Caco-2 (cell line): ENCODE measurements at regions not wholly inside any gene's neighbourhood (a gene's known extent, or its start where the extent isn't known, plus 50 kb on each side); places are given as distances from the start of the nearest gene placed in this dataset.

Source experiments
- BruUV-seq: library from RNA; stranded (reverse); fragments of 400-500 nt; replicated peaks from 2 replicates; lab custom pipeline; 2021; lab: Mats Ljungman, UMichigan
- CTCF ChIA-PET: fragments of 300-600 bp; sonication (Branson Sonifier 250); formaldehyde crosslinking; loops from one replicate; lab custom pipeline; 2022; ENCODE audit warnings: antibody characterized with exemption; lab: Charles Lee
- POLR2A ChIA-PET: fragments of 300-600 bp; sonication (Branson Sonifier 250); formaldehyde crosslinking; loops from one replicate; lab custom pipeline; 2022; ENCODE audit warnings: antibody characterized with exemption; lab: Charles Lee
- DNase-seq, 2 experiments: peaks; one replicate each; pipeline versions ENCODE4 v3.0.0 to v3.0.0-alpha.2; 2020 to 2022
- H3K27me3 ChIP-seq: replicated peaks from 2 replicates; pipeline ENCODE4 v1.6.0; 2011; ENCODE audit warnings: low read length; ENCODE audit not compliant: control insufficient read depth, insufficient read depth
- H3K36me3 ChIP-seq: 2 replicates; pipeline ENCODE4 v1.5.1; 2011; ENCODE audit warnings: low read length; ENCODE audit not compliant: control insufficient read depth, insufficient read depth
- H3K4me1 ChIP-seq: fragments of 250-450 bp; sonication (Bioruptor Pico); 2 replicates; pipeline ENCODE4 v1.5.1; 2020; ENCODE audit warnings: mild to moderate bottlenecking
- H3K4me3 ChIP-seq: 2 replicates; pipeline ENCODE4 v1.5.1; 2011; ENCODE audit warnings: low read depth, mild to moderate bottlenecking, control low read depth, low read length
- H3K9me3 ChIP-seq: fragments of 250-450 bp; sonication (Bioruptor Pico); 2 replicates; pipeline ENCODE4 v1.5.1; 2020; ENCODE audit warnings: mild to moderate bottlenecking, moderate library complexity
- H3K27ac Mint-ChIP-seq: one replicate; pipeline ENCODE4 v1.8.0; 2022; ENCODE audit warnings: mixed read lengths; ENCODE audit not compliant: unreplicated experiment
- H3K27me3 Mint-ChIP-seq: one replicate; pipeline ENCODE4 v1.8.0; 2022; ENCODE audit warnings: mixed read lengths; ENCODE audit not compliant: insufficient read depth, unreplicated experiment
- H3K36me3 Mint-ChIP-seq: one replicate; pipeline ENCODE4 v1.8.0; 2022; ENCODE audit warnings: mild to moderate bottlenecking, mixed read lengths; ENCODE audit not compliant: insufficient read depth, unreplicated experiment
- H3K4me1 Mint-ChIP-seq: one replicate; pipeline ENCODE4 v1.8.0; 2022; ENCODE audit warnings: low read depth, mixed read lengths; ENCODE audit not compliant: unreplicated experiment
- H3K4me3 Mint-ChIP-seq: one replicate; pipeline ENCODE4 v1.8.0; 2022; ENCODE audit warnings: mild to moderate bottlenecking, moderate library complexity, mixed read lengths; ENCODE audit not compliant: unreplicated experiment
- H3K9me3 Mint-ChIP-seq: one replicate; pipeline ENCODE4 v1.8.0; 2022; ENCODE audit warnings: mixed read lengths; ENCODE audit not compliant: unreplicated experiment
- intact Hi-C: fragments of 100-400 bp; cut with micrococcal nuclease; formaldehyde crosslinking; loops from one replicate; pipeline ENCODE4 v1.10.0; 2022; ENCODE audit not compliant: unreplicated experiment
- TF ChIP-seq, protein P1 (sequence below), 2 experiments: fragments of 200-600 bp in 1 of 2; IDR thresholded peaks; 1 replicate in 1 of 2; 2 replicates in 1 of 2; pipeline versions ENCODE4 v1.5.1 to v1.8.0; 2011 to 2022; ENCODE audit warnings: antibody characterized with exemption in 1 of 2, control low read depth in 1 of 2, inconsistent platforms in 1 of 2, low read depth in 1 of 2, low read length in 1 of 2, mild to moderate bottlenecking in 1 of 2, moderate library complexity in 1 of 2; ENCODE audit not compliant: insufficient read depth in 1 of 2, severe bottlenecking in 1 of 2, unreplicated experiment in 1 of 2

- H3K4me1 ChIP-seq: no peaks in the 10 kb centered on the region
- ChIA-PET POLR2A (no interaction called here), CTCF (no interaction called here)
- H3K4me3 Mint-ChIP-seq: no peak overlapping the region
- H3K27ac Mint-ChIP-seq: no peak overlapping the region
- H3K4me3 ChIP-seq: no peak overlapping the region
- H3K36me3 Mint-ChIP-seq: no peaks in the 10 kb centered on the region
- no peaks in the 10 kb centered on the region for H3K27me3 ChIP-seq
- BruUV-seq: no TSS peak
- H3K9me3 ChIP-seq: peaks cover 6% of the 10 kb centered on the region; the same call in 1 of the 2 replicates
- peaks cover 17% of the 10 kb centered on the region for H3K9me3 Mint-ChIP-seq
- intact Hi-C loops: no loop called here
- H3K27me3 Mint-ChIP-seq: no peaks in the 10 kb centered on the region
- H3K4me1 Mint-ChIP-seq: no peaks in the 10 kb centered on the region
- DNase-seq: no peak
- TF ChIP-seq, protein P1, sequence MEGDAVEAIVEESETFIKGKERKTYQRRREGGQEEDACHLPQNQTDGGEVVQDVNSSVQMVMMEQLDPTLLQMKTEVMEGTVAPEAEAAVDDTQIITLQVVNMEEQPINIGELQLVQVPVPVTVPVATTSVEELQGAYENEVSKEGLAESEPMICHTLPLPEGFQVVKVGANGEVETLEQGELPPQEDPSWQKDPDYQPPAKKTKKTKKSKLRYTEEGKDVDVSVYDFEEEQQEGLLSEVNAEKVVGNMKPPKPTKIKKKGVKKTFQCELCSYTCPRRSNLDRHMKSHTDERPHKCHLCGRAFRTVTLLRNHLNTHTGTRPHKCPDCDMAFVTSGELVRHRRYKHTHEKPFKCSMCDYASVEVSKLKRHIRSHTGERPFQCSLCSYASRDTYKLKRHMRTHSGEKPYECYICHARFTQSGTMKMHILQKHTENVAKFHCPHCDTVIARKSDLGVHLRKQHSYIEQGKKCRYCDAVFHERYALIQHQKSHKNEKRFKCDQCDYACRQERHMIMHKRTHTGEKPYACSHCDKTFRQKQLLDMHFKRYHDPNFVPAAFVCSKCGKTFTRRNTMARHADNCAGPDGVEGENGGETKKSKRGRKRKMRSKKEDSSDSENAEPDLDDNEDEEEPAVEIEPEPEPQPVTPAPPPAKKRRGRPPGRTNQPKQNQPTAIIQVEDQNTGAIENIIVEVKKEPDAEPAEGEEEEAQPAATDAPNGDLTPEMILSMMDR (IDR thresholded peaks at IDR 0.05; ENCODE audit: insufficient read depth in 1 of 2, low read depth in 1 of 2, low read length in 1 of 2, severe bottlenecking in 1 of 2, unreplicated experiment in 1 of 2): no peak
- no peaks in the 10 kb centered on the region for H3K36me3 ChIP-seq
Observed at GRCh38 chr20:39784693-39785092, 822.5 kb downstream of the DHX35 start.

DNA sequence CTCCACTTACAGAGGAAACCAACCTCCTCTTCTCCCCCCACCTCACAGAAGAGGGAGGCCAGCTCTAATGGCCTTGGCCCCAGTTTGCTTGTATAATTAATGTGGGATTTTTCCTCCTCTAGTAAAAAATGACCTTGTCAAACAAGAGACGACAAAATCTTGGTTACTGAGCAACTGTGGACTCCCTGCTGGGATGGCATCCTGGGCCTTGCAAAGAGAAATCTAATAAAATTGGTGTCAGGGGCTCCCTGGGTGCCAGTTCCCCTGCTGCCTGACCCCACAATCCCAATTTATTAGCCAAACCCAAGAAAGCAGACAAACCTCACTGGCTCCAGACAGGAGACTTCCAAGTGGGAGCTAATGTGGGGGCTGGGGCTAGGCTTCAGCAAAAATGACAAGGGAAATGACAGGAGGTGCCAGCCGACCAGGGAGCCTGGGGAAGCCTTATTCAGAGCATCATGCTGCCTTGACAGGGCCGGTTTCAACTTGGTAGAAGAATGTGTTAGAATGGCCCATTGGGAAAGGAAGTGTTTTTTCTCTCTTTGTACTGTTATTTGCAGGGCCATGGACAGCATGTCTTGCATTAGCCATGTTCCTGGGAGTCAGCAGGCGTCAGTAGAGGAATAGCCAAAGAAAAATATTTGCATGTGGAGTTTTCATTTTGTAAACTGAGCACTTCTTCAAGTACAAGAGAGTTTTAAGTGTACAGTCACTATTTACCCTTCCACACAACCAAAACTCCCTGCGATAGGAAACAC lies 816.9 kb downstream of the DHX35 start:
- intact Hi-C loops: no loop called here
- H3K36me3 Mint-ChIP-seq: no peaks in the 10 kb centered on the region
- no peaks in the 10 kb centered on the region for H3K4me1 Mint-ChIP-seq
- no peak overlapping the region for H3K4me3 ChIP-seq
- H3K27me3 Mint-ChIP-seq: no peaks in the 10 kb centered on the region
- H3K4me1 ChIP-seq: no peaks in the 10 kb centered on the region
- no peak for DNase-seq
- no TSS peak for BruUV-seq
- TF ChIP-seq, protein P1 (IDR thresholded peaks at IDR 0.05; ENCODE audit: insufficient read depth in 1 of 2, low read depth in 1 of 2, low read length in 1 of 2, severe bottlenecking in 1 of 2, unreplicated experiment in 1 of 2): no peak
- peaks cover 4% of the 10 kb centered on the region; the same call in 1 of the 2 replicates for H3K9me3 ChIP-seq
- H3K36me3 ChIP-seq: no peaks in the 10 kb centered on the region
- POLR2A ChIA-PET: no interaction called here
- CTCF ChIA-PET: no interaction called here
- H3K4me3 Mint-ChIP-seq: no peak overlapping the region
- H3K27ac Mint-ChIP-seq: no peak overlapping the region
- no peaks in the 10 kb centered on the region for H3K27me3 ChIP-seq
- peaks cover 17% of the 10 kb centered on the region for H3K9me3 Mint-ChIP-seq

- Mint-ChIP-seq H3K9me3 (peaks cover 13% of the 10 kb centered on the region), H3K4me1 (no peaks in the 10 kb centered on the region), H3K27ac (no peak overlapping the region), H3K36me3 (no peaks in the 10 kb centered on the region), H3K27me3 (no peaks in the 10 kb centered on the region), H3K4me3 (no peak overlapping the region)
- CTCF ChIA-PET: no interaction called here
- intact Hi-C loops: no loop called here
- POLR2A ChIA-PET: no interaction called here
- H3K36me3 ChIP-seq: no peaks in the 10 kb centered on the region
- no peaks in the 10 kb centered on the region for H3K4me1 ChIP-seq
- peaks cover 4% of the 10 kb centered on the region; the same call in 1 of the 2 replicates for H3K9me3 ChIP-seq
- no TSS peak for BruUV-seq
- DNase-seq: no peak
- H3K27me3 ChIP-seq: no peaks in the 10 kb centered on the region
- H3K4me3 ChIP-seq: no peak overlapping the region
- TF ChIP-seq, protein P1 (IDR thresholded peaks at IDR 0.05; ENCODE audit: insufficient read depth in 1 of 2, low read depth in 1 of 2, low read length in 1 of 2, severe bottlenecking in 1 of 2, unreplicated experiment in 1 of 2): no peak
Observed at GRCh38 chr20:39778431-39778830, 816.3 kb downstream of the DHX35 start.
